C4-2B (cell line): ENCODE measurements at regions not wholly inside any gene's neighbourhood (a gene's known extent, or its start where the extent isn't known, plus 50 kb on each side); places are given as distances from the start of the nearest gene placed in this dataset.

Experiments used
- ZFX ChIP-seq: fragments of 450-650 bp; IDR thresholded peaks from 2 replicates; pipeline ENCODE4 v1.6.1; 2017
- TF ChIP-seq, protein P1 (sequence below): fragments of 450-650 bp; conservative IDR thresholded peaks from 2 replicates; pipeline ENCODE4 v1.5.1; 2017; ENCODE audit warnings: mild to moderate bottlenecking

DNA sequence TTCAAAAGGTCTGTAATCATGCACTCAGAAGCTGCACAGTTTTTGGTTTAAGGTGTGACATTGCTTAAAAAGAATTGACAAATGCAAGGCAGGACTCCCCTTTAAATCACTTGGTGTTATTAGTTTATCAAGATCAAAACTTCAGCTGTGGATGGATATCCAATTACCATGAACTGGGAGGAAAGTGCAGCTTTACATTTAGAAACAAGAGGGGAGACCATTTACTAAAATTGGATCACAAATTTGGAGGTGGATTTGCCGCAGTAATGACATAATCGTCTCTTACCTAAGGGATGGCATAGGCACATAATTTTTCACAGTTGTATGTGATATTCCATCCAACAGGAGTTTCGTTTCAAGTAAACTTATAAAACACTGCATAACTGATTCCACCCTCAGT, 1610.2 kb downstream of the SLITRK5 start:
- TF ChIP-seq, protein P1, sequence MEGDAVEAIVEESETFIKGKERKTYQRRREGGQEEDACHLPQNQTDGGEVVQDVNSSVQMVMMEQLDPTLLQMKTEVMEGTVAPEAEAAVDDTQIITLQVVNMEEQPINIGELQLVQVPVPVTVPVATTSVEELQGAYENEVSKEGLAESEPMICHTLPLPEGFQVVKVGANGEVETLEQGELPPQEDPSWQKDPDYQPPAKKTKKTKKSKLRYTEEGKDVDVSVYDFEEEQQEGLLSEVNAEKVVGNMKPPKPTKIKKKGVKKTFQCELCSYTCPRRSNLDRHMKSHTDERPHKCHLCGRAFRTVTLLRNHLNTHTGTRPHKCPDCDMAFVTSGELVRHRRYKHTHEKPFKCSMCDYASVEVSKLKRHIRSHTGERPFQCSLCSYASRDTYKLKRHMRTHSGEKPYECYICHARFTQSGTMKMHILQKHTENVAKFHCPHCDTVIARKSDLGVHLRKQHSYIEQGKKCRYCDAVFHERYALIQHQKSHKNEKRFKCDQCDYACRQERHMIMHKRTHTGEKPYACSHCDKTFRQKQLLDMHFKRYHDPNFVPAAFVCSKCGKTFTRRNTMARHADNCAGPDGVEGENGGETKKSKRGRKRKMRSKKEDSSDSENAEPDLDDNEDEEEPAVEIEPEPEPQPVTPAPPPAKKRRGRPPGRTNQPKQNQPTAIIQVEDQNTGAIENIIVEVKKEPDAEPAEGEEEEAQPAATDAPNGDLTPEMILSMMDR = no peak
- no peak for TF ChIP-seq ZFX
